T-helper 1 cell treated with Interleukin-12 subunit alpha and Interleukin-12 subunit beta and Interleukin-4 antibody, amounts not matched to agents 30 ng/mL and 1 ng/mL, for 36 hours (primary cell): ENCODE measurements at regions not wholly inside any gene's neighbourhood (a gene's known extent, or its start where the extent isn't known, plus 50 kb on each side); places are given as distances from the start of the nearest gene placed in this dataset.
"Not testable (repeated sequence)": the region's sequence is repeated elsewhere in the genome, so short reads cannot be mapped to it uniquely, and the experiment has no call there.

Experiments used
- intact Hi-C: fragments of 100-400 bp; cut with micrococcal nuclease; formaldehyde crosslinking; loops from one replicate; pipeline ENCODE4 v1.15.1; 2024

GRCh38 chr14:57150449-57150848 lies 118.3 kb downstream of the EXOC5 start:
- intact Hi-C loops: no loop called here

GRCh38 chr14:57139173-57139572 lies 129.5 kb downstream of the EXOC5 start:
- intact Hi-C loops: no loop called here

DNA sequence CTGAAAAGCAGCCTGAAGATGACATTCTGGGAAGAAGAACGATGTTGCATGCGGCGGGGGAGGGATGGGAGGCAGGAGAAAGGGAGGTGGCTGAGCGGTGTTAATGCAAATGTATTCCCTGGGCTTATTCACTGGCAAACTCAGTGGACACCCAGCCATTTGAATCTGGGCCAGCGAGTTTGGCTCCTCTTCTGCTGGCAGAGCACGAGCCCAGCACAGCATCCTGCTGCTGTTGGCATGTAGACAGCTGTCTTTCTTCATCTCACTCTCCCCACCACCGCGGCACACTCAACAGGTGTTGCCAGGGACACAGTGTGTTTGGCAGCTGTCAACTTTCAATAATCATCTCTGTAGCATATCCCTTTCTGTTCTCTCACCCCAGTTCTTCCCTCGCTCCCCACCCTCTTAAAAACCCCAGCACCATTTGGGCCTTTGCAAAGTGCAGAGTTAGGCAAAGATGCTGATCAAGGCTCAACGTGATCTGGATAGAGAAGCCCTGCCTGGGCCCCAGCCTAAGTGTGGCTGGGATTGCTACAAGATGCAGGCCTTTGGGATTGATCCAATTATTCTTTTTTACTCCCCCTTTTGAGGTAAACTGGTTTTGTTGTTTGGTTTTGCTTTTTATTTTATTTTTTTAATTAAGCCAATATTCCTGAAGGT lies 131.9 kb downstream of the EXOC5 start:
- intact Hi-C loops: no loop called here

DNA sequence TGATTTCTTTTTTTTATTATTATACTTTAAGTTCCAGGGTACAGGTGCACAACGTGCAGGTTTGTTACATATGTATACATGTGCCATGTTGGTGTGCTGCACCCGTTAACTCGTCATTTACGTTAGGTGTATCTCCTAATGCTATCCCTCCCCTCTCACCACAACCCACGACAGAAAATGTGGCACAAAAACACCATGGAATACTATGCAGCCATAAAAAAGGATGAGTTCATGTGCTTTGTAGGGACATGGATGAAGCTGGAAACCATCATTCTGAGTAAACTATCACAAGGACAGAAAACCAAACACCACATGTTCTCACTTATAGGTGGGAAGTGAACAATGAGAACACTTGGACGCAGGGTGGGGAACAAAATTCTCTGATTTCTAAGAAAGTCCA lies 140.9 kb downstream of the EXOC5 start:
- intact Hi-C loops: not testable (repeated sequence)

DNA sequence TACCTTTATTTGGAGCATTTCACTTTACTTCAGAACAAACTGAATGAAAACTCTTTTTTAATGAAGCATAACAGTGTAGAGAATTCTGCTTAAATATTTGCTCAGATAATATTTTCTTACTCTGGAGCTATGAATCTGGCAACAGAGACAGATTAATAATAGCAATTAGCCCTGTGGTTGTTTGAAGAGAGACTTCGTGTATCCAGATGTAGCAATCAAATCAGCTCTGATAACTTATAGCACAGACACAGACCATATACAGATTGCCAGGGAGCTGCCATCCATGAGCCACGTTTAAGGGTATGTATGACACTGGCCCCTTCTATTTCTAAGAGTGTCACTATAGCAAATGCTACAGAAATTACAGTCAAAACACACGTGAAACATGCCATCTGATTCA lies 146.6 kb downstream of the EXOC5 start:
- intact Hi-C loops: no loop called here

DNA sequence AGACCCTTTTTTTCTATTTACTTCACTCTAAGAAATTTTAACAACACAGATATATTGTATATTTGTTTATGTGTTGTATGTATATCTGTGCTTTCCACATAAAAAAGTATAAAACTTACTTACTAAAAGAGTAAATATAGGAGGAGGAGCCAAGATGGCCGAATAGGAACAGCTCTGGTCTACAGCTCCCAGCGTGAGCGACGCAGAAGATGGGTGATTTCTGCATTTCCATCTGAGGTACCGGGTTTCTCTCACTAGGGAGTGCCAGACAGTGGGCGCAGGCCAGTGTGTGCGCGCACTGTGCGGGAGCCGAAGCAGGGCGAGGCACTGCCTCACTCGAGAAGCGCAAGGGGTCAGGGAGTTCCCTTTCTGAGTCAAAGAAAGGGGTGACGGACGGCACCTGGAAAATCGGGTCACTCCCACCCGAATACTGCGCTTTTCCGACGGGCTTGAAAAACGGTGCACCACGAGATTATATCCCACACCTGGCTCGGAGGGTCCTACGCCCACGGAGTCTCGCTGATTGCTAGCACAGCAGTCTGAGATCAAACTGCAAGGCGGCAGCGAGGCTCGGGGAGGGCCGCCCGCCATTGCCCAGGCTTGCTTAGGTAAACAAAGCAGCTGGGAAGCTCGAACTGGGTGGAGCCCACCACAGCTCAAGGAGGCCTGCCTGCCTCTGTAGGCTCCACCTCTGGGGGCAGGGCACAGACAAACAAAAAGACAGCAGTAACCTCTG lies 156.5 kb downstream of the EXOC5 start:
- intact Hi-C loops: not testable (repeated sequence)

DNA sequence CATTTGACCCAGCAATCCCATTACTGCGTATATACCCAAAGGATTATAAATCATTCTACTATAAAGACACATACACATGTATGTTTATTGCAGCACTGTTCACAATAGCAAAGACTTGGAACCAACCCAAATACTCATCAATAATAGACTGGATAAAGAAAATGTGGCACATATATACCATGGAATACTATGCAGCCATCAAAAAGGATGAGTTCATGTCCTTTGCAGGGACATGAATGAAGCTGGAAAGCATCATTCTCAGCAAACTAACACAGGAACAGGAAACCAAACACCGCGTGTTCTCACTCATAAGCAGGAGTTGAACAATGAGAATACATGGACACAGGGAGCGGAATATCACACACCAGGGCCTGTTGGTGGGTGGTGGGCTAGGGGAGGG lies 158.3 kb downstream of the EXOC5 start:
- intact Hi-C loops: not testable (repeated sequence)

GRCh38 chr14:57091030-57091608 lies 177.6 kb downstream of the EXOC5 start:
- intact Hi-C loops: no loop called here

- intact Hi-C loops: no loop called here
Observed at GRCh38 chr14:57089901-57090300, 178.8 kb downstream of the EXOC5 start.

DNA sequence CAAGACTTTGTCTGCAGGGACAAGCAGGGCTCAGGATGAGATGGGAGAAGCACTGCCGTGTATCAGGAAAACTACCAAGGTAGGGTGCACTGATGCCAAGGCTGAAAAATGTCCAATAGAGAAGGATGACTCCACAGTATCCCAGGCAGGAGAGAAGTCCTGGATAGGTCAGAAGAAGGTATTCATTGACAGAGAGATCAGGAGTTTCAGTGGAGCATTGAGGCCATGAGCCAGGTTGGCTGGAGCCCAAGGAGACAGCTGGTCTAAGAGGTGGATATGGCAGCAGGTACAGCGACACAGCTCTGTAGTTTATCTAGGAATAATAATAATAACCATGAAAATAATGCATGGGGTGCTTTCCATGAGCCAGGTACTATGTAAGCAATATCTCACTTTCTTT lies 180.9 kb downstream of the EXOC5 start:
- intact Hi-C loops: no loop called here

GRCh38 chr14:57086271-57087162 lies 182.2 kb downstream of the EXOC5 start:
- intact Hi-C loops: no loop called here

- intact Hi-C loops: no loop called here
Observed at GRCh38 chr14:57085801-57086200, 182.9 kb downstream of the EXOC5 start.

GRCh38 chr14:57085043-57085442 lies 183.7 kb downstream of the EXOC5 start:
- intact Hi-C loops: no loop called here

DNA sequence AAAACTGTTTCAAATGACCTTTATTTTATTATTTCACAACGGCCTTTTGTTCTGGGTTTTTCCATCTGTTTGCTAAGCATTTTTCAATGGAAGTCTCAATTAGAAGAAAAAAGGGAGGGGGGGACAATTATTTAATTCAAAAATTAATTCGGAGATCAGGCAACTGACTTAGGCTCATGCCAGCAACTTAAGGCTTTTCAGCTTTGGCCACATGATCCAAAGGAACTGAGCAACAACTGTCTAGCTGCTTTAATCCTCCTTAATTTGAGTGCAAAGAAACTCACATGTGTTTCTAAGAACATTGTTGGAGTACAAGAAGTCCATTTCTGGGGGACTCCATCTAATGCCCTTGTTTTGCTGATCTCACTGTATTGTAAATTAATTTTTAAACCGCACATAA lies 188.0 kb downstream of the EXOC5 start:
- intact Hi-C loops: no loop called here

DNA sequence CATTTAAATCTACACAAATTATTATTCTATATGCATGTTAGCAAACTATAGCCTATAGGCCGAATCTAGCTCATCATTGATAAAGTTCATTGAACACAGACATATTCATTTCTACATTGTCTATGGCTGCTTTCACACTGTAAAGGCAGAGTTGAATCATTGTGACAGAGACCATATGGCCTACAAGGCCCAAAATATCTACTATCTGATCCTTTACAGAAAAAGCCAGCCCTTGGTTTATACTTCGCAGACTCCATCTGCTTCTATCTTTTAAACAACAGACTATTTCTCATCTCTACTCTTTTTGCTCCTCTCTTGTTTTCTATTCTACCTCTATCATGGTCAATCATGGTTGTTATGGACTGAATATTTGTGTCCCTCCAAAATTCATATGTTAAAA lies 190.7 kb downstream of the EXOC5 start:
- intact Hi-C loops: no loop called here

DNA sequence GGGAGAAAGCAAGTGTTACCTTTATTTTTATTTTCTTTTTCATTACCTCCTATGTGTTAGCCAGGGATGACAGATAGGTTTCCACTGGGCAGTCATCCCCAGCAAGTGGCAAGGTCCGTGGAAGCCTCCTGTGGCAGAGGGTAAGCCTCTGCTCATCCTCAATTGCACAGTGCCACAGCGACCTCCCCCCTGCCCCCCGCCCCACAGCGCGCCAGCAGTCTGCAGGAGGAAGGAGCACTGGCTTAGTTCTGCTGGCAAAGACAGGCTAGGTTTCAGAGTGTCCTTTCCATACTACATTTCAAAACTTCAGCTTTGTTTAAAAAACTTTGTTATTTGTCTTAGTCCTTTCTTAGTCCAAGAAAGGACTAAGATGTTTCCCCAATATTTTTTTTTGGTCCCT lies 194.7 kb downstream of the EXOC5 start:
- intact Hi-C loops: no loop called here

- intact Hi-C loops: no loop called here
Observed at GRCh38 chr14:57071639-57072038, 197.1 kb downstream of the EXOC5 start.

GRCh38 chr14:57069702-57070101 lies 199.0 kb downstream of the EXOC5 start:
- intact Hi-C loops: loop anchor here (5.0 to 10.0 kb wide), 3 partner anchors 133 to 515 kb away; no protein-coding TSS in a partner anchor

GRCh38 chr14:57068511-57068910 lies 200.2 kb downstream of the EXOC5 start:
- intact Hi-C loops: loop anchor here (5.0 to 10.0 kb wide), 3 partner anchors 134 to 514 kb away; no protein-coding TSS in a partner anchor

GRCh38 chr14:57066887-57067513 lies 201.7 kb downstream of the EXOC5 start:
- intact Hi-C loops: loop anchor here (1.0 to 10.0 kb wide), 6 partner anchors 135 to 577 kb away; no protein-coding TSS in a partner anchor

GRCh38 chr14:57066463-57066862 lies 202.2 kb downstream of the EXOC5 start:
- intact Hi-C loops: loop anchor here (2.0 to 10.0 kb wide), 4 partner anchors 136 to 512 kb away; no protein-coding TSS in a partner anchor
